ENCODE measurements at regions not wholly inside any gene's neighbourhood (a gene's known extent, or its start where the extent isn't known, plus 50 kb on each side); places are given as distances from the start of the nearest gene placed in this dataset.

DNA sequence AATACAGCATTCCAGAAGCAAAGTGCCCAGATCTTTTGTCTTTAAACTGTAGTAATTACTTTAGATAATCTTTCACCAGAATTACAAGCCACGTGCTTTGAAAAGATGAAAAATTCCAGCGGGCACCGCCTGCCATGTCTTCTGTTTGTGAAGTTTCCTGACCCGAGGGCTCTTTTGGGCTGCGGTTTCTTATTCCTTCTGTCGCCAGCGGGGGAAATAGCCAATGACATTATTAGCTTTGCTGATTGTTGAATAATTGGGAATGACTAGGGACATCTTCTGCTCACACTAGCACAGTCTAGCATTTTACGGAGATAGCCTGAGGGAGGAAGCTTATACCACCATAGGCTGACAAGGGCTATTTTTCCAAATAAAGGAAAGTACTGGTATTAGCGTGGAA is 124.7 kb downstream of the SAMD5 start:
- TF ChIP-seq ZNF274 (IDR thresholded peaks at IDR 0.05; ENCODE audit: low read depth, low read length) (no peak), YY1 (IDR thresholded peaks at IDR 0.05; ENCODE audit: insufficient read depth, insufficient read length) (no peak), SUZ12 (IDR thresholded peaks at IDR 0.05; ENCODE audit: extremely low read depth, insufficient read depth, insufficient read length) (no peak)

All from NT2/D1 (cell line).